ENCODE measurements at regions not wholly inside any gene's neighbourhood (a gene's known extent, or its start where the extent isn't known, plus 50 kb on each side); places are given as distances from the start of the nearest gene placed in this dataset.

GRCh38 chr1:234779160-234779538 lies 169.2 kb upstream of the IRF2BP2 start:
- H3K27me3 Mint-ChIP-seq: no peaks in the 10 kb centered on the region
- POLR2A ChIA-PET: interaction anchor here (0.6 kb wide), 1 partner anchor 232 kb away, joined by 7 read pairs; no protein-coding TSS in a partner anchor
- H3K9me3 Mint-ChIP-seq (ENCODE audit: insufficient read depth): no peaks in the 10 kb centered on the region

More at GRCh38 chr1:234779160-234779538, 169.2 kb upstream of the IRF2BP2 start:
- Histone ChIP-seq H4K20me1 (ENCODE audit: control insufficient read depth, insufficient read depth, low read length, poor library complexity, severe bottlenecking) (no peaks in the 10 kb centered on the region), H3K27ac (ENCODE audit: low read length in 2 of 2) (no peak overlapping the region), H3K79me2 (ENCODE audit: control insufficient read depth, insufficient read depth, low read length) (no peaks in the 10 kb centered on the region), H3K9ac (ENCODE audit: low read length) (no peak overlapping the region), H3K9me3 (ENCODE audit: control extremely low read depth in 1 of 3, control insufficient read depth in 2 of 3, insufficient read depth in 1 of 3, low read length in 2 of 3) (peaks cover 0 to 5% (median 1%) of the 10 kb centered on the region in 3 donors), H3K4me2 (replicated peaks; ENCODE audit: low read depth, low read length, poor library complexity, severe bottlenecking) (no peak overlapping the region), H3K4me3 (ENCODE audit: control extremely low read depth in 1 of 5, extremely low read depth in 1 of 5, insufficient read depth in 1 of 5, low read depth in 2 of 5, low read length in 4 of 5) (no peak overlapping the region), H3K4me1 (ENCODE audit: control insufficient read depth in 2 of 2, insufficient read depth in 2 of 2, low read length in 2 of 2) (peaks cover 3 to 7% of the 10 kb centered on the region in 2 donors), H2AFZ (ENCODE audit: insufficient read depth, low read depth, low read length, poor library complexity, severe bottlenecking) (no peak overlapping the region), H3K27me3 (replicated peaks in 1 of 4; ENCODE audit: control extremely low read depth in 1 of 4, control insufficient read depth in 3 of 4, insufficient read depth in 4 of 4, low read length in 3 of 4) (peaks cover 0 to 58% (median 32%) of the 10 kb centered on the region in 4 experiments), H3K36me3 (replicated peaks in 1 of 2; ENCODE audit: control extremely low read depth in 1 of 2, control insufficient read depth in 1 of 2, extremely low read depth in 1 of 2, insufficient read depth in 2 of 2, low read length in 1 of 2) (no peaks in the 10 kb centered on the region)
- ATAC-seq (ENCODE audit: low read depth): no peak
- intact Hi-C loops (cut with micrococcal nuclease): no loop called here
- 82% methylated on average over 7 of the region's 7 CpGs for WGBS (ENCODE audit: insufficient coverage)
- Mint-ChIP-seq H3K27ac (no peak overlapping the region), H3K4me3 (no peak overlapping the region), H3K4me1 (no peaks in the 10 kb centered on the region)
- TF ChIP-seq EZH2 (IDR thresholded peaks at IDR 0.05; ENCODE audit: borderline replicate concordance, insufficient read depth, low read depth, low read length, poor library complexity, severe bottlenecking) (no peak), CTCF (IDR thresholded peaks at IDR 0.05) (no peak)
- CTCF ChIA-PET: no interaction called here
- DNase-seq: peak; percentile 26
